Ovary (tissue), 7 donors: ENCODE measurements at regions not wholly inside any gene's neighbourhood (a gene's known extent, or its start where the extent isn't known, plus 50 kb on each side); places are given as distances from the start of the nearest gene placed in this dataset. TPM values are rescaled to one million over a fixed set of nuclear protein-coding genes. Genes with fewer than 3 reads are reported as not detected.

Experiments
- DNase-seq, 5 donors: peaks; one replicate each; pipeline ENCODE4 v3.0.0-alpha.2; 2019 to 2020
- H3K27ac ChIP-seq, 2 donors: fragments of 200-600 bp; one replicate each; pipeline versions ENCODE4 v1.5.1 to v1.8.0; 2019 to 2022
- H3K27me3 ChIP-seq: fragments of 200-600 bp; one replicate; pipeline ENCODE4 v1.8.0; 2022
- H3K36me3 ChIP-seq: fragments of 200-600 bp; sonication (generic); one replicate; pipeline ENCODE4 v1.5.1; 2019
- H3K4me1 ChIP-seq: one replicate; pipeline ENCODE4 v1.8.1; 2013; ENCODE audit warnings: mild to moderate bottlenecking, moderate library complexity; ENCODE audit not compliant: insufficient read depth
- H3K4me3 ChIP-seq: fragments of 200-600 bp; sonication (generic); one replicate; pipeline ENCODE4 v1.5.1; 2017
- H3K9me3 ChIP-seq, 2 donors: fragments of 200-600 bp in 1 of 2; sonication (generic) in 1 of 2; one replicate each; pipeline versions ENCODE4 v1.5.1 to v1.8.1; 2013 to 2019; ENCODE audit warnings: mild to moderate bottlenecking in 1 of 2, moderate library complexity in 1 of 2
- CTCF ChIP-seq, 3 donors: fragments of 450-650 bp in 2 of 3; fragments of 200-600 bp in 1 of 3; IDR thresholded peaks; one replicate each; pipeline versions ENCODE4 v1.5.1 to v1.8.0; 2016 to 2022; ENCODE audit warnings: antibody characterized with exemption in 3 of 3, mild to moderate bottlenecking in 1 of 3
- EP300 ChIP-seq: sonication (generic); formaldehyde crosslinking; IDR thresholded peaks from one replicate; pipeline ENCODE4 v1.6.1; 2017; ENCODE audit warnings: antibody characterized with exemption
- POLR2A ChIP-seq: fragments of 450-650 bp; IDR thresholded peaks from one replicate; pipeline ENCODE4 v1.6.1; 2017; ENCODE audit warnings: antibody characterized with exemption, mild to moderate bottlenecking, moderate library complexity
- WGBS, 3 donors: extraction: QIAGEN DNeasy Blood & Tissue Kit in 1 of 3; methylation state at CpG; one replicate each; pipeline versions ENCODE4 v1.1.5 to v1.1.7; 2013 to 2017; 5-methylcytosine and 5-hydroxymethylcytosine counted together
- intact Hi-C, 4 donors: fragments of 100-400 bp; cut with DNase I; formaldehyde crosslinking; loops; one replicate each; pipeline versions ENCODE4 v1.11.0 to v1.15.1; 2022 to 2023
- small RNA-seq: library from RNA; depleted of rRNA; stranded (forward); fragments of <200 nt; gene quantifications from one replicate; pipeline ENCODE3, GENCODE V24; 2016
- donor health status: DM: no; HTN: no; CAD: no; lungs with moderate emphysema.
- donor health status: DM: no; HTN: no; CAD: no.
- donor health status: Bipolar disorder and iron deficiency.
- donor health status: DM: no; HTN: no; CAD: no.
- donor health status: DM: yes; HTN: yes; CAD: no.

- Histone ChIP-seq H3K4me3 (no peak overlapping the region), H3K36me3 (no peaks in the 10 kb centered on the region), H3K27ac (no peak overlapping the region), H3K9me3 (no peaks in the 10 kb centered on the region), H3K27me3 (no peaks in the 10 kb centered on the region), H3K4me1 (peaks cover 2% of the 10 kb centered on the region)
- WGBS, 3 donors = 70 to 77% (median 71%) methylated on average over 11 of the region's 11 CpGs
- intact Hi-C loops = no loop called here
- TF ChIP-seq EP300 (no peak), CTCF (IDR thresholded peaks at IDR 0.05) (no peak), POLR2A (no peak)
- no peak for DNase-seq
These were observed 51.3 kb upstream of the FOXC1 start for GRCh38 chr6:1558388-1558787.

Small RNAs in the stretch of these regions (small RNA-seq; reads per million reads assigned to genes)
- gene RN7SL352P = not detected
